Left ventricle myocardium inferior (tissue), 1 donor: ENCODE measurements at regions not wholly inside any gene's neighbourhood (a gene's known extent, or its start where the extent isn't known, plus 50 kb on each side); places are given as distances from the start of the nearest gene placed in this dataset.
"Not testable (repeated sequence)": the region's sequence is repeated elsewhere in the genome, so short reads cannot be mapped to it uniquely, and the experiment has no call there.

Source experiments
- DNase-seq: peaks from one replicate; pipeline ENCODE4 v3.0.0-alpha.2; 2020
- H3K27ac ChIP-seq: fragments of 200-600 bp; replicated peaks from 2 replicates; pipeline ENCODE4 v1.8.0; 2021
- H3K27me3 ChIP-seq: fragments of 200-600 bp; 2 replicates; pipeline ENCODE4 v1.8.0; 2021; ENCODE audit warnings: low read depth
- H3K36me3 ChIP-seq: fragments of 200-600 bp; 2 replicates; pipeline ENCODE4 v1.8.0; 2021
- H3K4me1 ChIP-seq: fragments of 200-600 bp; 2 replicates; pipeline ENCODE4 v1.8.0; 2021
- H3K4me3 ChIP-seq: fragments of 200-600 bp; 2 replicates; pipeline ENCODE4 v1.8.0; 2021; ENCODE audit warnings: mild to moderate bottlenecking, moderate library complexity
- H3K9me3 ChIP-seq: fragments of 200-600 bp; replicated peaks from 2 replicates; pipeline ENCODE4 v1.8.0; 2021
- intact Hi-C: fragments of 100-400 bp; cut with micrococcal nuclease; formaldehyde crosslinking; loops from one replicate; pipeline ENCODE4 v1.11.0; 2022
- TF ChIP-seq, protein P1 (sequence below): fragments of 200-600 bp; IDR thresholded peaks from 2 replicates; pipeline ENCODE4 v1.8.0; 2021; ENCODE audit warnings: antibody characterized with exemption, mild to moderate bottlenecking, borderline replicate concordance
- donor health status: DM: no; HTN: yes; CAD: no; lungs with severe emphysema.

DNA sequence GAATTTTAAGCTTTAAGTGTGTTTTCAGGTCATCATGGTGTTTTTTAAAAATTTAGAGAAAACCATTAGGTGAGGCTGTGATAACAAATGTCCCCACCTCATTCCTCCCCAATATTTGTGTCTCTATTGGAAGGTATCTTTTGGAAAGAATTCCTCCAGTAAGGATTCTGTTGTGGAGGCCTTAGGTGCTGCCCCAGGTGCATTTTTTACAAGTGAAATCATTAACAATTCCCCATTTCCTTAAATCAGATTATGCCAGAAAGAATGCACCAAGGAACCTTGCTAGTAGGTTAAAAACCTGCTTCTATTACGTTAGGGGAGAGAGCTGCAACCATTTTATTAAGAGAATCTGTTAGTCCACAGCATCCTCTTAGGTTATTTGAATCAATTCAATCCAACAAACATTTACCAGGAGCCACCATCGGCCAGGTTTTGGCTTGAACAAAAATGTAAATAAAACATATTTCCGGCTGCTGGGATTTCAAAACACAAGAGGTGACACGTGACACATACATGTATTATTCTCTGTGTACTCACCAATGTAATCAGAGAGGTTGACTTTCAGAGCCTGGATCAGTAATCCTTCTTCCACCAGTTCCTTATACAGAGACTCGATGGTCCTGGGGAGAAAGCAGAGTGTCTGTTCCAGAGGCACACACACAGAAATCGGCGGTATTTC, 112.5 kb upstream of the ASB18 start:
- intact Hi-C loops: no loop called here
- H3K27ac ChIP-seq: no peak overlapping the region
- no peaks in the 10 kb centered on the region for H3K4me1 ChIP-seq
- no peaks in the 10 kb centered on the region for H3K36me3 ChIP-seq
- peaks cover 15% of the 10 kb centered on the region for H3K27me3 ChIP-seq
- no peak overlapping the region for H3K4me3 ChIP-seq
- TF ChIP-seq, protein P1, sequence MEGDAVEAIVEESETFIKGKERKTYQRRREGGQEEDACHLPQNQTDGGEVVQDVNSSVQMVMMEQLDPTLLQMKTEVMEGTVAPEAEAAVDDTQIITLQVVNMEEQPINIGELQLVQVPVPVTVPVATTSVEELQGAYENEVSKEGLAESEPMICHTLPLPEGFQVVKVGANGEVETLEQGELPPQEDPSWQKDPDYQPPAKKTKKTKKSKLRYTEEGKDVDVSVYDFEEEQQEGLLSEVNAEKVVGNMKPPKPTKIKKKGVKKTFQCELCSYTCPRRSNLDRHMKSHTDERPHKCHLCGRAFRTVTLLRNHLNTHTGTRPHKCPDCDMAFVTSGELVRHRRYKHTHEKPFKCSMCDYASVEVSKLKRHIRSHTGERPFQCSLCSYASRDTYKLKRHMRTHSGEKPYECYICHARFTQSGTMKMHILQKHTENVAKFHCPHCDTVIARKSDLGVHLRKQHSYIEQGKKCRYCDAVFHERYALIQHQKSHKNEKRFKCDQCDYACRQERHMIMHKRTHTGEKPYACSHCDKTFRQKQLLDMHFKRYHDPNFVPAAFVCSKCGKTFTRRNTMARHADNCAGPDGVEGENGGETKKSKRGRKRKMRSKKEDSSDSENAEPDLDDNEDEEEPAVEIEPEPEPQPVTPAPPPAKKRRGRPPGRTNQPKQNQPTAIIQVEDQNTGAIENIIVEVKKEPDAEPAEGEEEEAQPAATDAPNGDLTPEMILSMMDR: no peak
- no peak for DNase-seq
- peaks cover 11% of the 10 kb centered on the region for H3K9me3 ChIP-seq

GRCh38 chr2:236380051-236380612, 115.9 kb upstream of the ASB18 start:
- no peaks in the 10 kb centered on the region for H3K36me3 ChIP-seq
- H3K4me1 ChIP-seq: no peaks in the 10 kb centered on the region
- peaks cover 29% of the 10 kb centered on the region for H3K9me3 ChIP-seq
- TF ChIP-seq, protein P1: no peak
- intact Hi-C loops: no loop called here
- no peaks in the 10 kb centered on the region for H3K27me3 ChIP-seq
- no peak overlapping the region for H3K4me3 ChIP-seq
- no peak for DNase-seq
- no peak overlapping the region for H3K27ac ChIP-seq

GRCh38 chr2:236381253-236381652, 117.0 kb upstream of the ASB18 start:
- intact Hi-C loops, H3K36me3 ChIP-seq, H3K4me1 ChIP-seq, H3K4me3 ChIP-seq, H3K27me3 ChIP-seq, H3K27ac ChIP-seq, DNase-seq: not testable (repeated sequence)
- H3K9me3 ChIP-seq: peaks cover 29% of the 10 kb centered on the region

GRCh38 chr2:236389284-236390216, 125.3 kb upstream of the ASB18 start:
- intact Hi-C loops: not testable (repeated sequence)

GRCh38 chr2:236393101-236393500, 128.9 kb upstream of the ASB18 start:
- Histone ChIP-seq H3K9me3 (no peaks in the 10 kb centered on the region), H3K36me3 (no peaks in the 10 kb centered on the region), H3K27ac (no peak overlapping the region), H3K4me3 (no peak overlapping the region), H3K27me3 (no peaks in the 10 kb centered on the region), H3K4me1 (no peaks in the 10 kb centered on the region)
- TF ChIP-seq, protein P1: no peak
- no peak for DNase-seq
- intact Hi-C loops: no loop called here

More at GRCh38 chr2:236389284-236390216, 125.3 kb upstream of the ASB18 start:
- H3K27ac ChIP-seq, H3K36me3 ChIP-seq, H3K27me3 ChIP-seq, H3K4me1 ChIP-seq, H3K4me3 ChIP-seq, DNase-seq, H3K9me3 ChIP-seq: not testable (repeated sequence)

DNA sequence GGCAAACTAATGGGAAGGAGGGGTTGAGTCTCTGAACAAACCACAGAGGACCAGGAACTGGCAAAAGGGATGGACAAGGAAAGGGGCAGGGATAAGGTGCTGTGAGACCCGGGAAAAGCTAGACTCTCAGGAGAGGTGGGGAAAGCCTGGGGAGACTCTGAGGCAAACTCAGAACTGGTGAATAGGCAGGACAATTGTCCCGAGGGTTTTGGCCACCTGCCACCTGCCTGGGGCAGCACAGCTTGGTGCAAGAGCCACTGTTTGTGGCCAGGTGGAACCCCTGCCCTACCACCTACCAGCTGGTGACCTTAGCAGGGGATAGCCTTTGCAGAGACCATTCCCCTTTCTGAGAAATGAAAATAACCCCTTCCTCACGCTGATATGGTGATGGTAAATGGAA, 129.4 kb upstream of the ASB18 start:
- Histone ChIP-seq H3K27ac (no peak overlapping the region), H3K4me1 (no peaks in the 10 kb centered on the region), H3K27me3 (no peaks in the 10 kb centered on the region), H3K36me3 (no peaks in the 10 kb centered on the region), H3K4me3 (no peak overlapping the region), H3K9me3 (no peaks in the 10 kb centered on the region)
- DNase-seq: no peak
- intact Hi-C loops: no loop called here
- TF ChIP-seq, protein P1: no peak
